GM12873 (cell line): ENCODE measurements at regions not wholly inside any gene's neighbourhood (a gene's known extent, or its start where the extent isn't known, plus 50 kb on each side); places are given as distances from the start of the nearest gene placed in this dataset.
A peak's percentile ranks its signal among the peaks of the same experiment; 100 is the strongest.

Source experiments
- CTCF ChIP-seq: IDR thresholded peaks from 2 replicates; pipeline ENCODE4 v1.5.1; 2012; ENCODE audit warnings: low read depth, mild to moderate bottlenecking, moderate library complexity, low read length, control low read depth; ENCODE audit not compliant: insufficient read depth; ENCODE audit errors: missing control alignments

DNA sequence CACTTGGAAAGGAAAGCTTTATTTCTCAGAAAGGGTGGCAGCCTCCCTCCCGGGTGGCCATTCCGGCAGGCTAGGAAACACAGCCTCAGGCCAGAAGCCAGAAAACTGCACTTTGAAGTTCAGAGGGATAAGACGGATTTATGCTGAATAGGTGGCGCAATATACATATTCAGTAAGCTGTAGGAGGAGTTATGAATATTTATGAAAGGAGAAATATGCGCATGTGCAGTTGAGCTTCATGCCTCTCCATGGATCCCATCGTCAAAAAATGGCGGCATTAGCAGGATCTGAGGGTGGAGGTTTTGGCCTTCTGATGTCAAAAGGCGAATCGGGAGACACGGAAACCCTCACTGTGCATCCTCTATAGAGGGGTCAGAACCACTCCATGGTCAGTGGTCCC, 82.3 kb downstream of the KATNIP start:
- TF ChIP-seq CTCF, result no peak

DNA sequence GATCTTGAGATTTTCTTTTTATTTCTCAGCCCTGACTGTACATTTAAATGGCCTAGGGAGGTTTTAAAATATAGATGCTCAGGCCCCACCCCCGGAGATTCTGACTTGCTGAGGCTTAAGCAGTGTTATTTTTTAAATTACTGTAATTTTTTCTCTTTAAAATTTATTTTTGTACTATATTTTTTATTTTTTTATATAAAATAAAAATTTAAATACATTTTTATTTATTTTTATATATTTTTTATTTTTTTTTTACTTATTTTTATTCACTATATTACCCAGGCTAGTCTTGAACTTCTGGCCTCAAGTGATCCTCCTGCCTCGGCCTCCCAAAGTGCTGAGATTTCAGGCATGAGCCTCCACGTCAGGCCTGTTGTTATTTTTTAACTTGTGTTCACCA, 83.3 kb downstream of the KATNIP start:
- TF ChIP-seq CTCF, result no peak

- no peak for TF ChIP-seq CTCF
Measured at GRCh38 chr16:27633721-27634120, 83.8 kb downstream of the KATNIP start.

DNA sequence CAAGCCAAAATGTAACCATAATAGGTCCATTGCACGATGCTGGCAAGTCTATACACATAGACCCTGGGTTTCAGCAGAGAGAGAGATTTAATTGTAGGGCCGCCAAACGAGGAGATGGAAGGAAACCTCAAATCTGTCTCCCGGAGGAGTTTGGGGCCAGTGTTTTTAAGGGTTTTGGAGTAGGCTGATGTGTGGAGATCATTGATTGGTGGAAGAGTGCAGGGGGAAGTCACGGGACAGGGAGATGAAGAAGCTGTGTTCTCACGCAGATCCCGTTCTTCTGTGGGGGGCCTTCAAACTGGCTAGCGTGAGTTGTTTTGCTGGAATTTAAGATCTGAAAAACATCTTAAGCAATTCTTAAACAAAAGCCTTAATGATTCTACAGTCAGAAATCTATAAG, 84.8 kb downstream of the KATNIP start:
- no peak for TF ChIP-seq CTCF

DNA sequence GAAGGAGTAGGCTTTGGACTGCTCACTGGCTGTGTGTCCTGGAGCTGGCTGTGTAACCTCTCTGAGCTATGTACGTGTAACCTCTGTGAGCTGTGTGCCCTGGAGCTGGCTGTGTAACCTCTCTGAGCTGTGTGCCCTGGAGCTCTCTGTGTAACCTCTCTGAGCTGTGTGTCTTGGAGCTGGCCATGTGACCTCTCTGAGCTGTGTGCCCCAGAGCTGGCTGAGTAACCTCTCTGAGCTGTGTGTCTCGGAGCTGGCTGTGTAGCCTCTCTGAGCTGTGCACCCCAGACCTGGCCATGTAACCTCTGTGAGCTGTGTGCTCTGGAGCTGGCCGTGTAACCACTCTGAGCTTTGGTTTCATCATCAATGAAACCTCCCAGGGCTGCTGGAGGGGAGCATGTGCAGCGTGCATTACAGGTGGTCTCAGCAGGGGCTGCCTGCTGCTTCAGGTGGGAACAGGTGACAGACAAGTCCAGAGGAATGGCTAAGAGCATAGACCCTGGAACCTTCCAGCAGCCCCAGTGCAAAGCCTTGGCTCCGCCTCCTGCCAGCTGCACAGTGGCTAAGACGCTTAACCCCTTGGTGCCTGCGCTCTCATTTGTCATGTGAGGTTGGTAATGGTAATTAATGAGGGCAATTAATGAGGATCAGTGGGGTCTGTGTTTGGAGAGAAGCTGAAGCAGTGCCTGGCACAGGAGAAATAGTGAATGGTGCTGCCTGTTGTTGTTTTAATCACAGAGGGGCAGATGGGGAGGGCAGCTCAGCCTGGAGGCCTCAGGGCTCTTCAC, 86.7 kb downstream of the KATNIP start:
- no peak for TF ChIP-seq CTCF

GRCh38 chr16:27638833-27639560, 89.1 kb downstream of the KATNIP start:
- TF ChIP-seq CTCF, result no peak

DNA sequence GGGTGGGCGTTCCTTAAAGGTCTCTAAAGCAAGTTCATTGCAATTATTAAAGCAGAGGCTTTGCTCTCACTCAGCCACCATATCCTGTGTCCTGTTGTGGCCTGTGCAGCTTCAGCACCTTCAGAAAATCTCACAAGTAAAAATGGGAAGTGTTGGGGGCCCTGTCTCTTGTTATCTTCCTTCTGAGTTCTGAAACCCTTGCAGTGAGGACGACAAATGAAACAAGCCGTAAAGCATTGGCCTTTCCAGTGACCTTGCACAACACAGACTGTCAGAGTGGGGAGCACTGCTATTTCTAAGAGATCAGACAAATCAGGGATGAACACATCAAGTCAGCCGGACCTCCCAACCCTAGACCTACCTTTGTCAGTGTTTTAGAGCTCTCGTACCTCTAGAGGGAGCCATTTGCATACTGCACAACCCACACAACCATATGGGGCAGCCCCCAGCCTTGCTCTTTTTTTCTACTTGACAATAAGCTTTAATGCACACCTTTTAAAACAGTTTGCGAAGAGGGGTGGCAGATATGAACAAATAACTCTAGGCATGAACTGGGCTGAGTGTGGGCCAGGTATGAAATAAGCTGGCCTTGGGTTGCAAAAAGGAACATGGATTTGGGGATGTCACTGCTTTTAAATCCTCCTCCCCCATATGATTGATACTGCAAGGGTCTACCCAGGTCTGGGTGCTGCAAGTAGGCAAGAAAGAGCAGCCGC, 89.8 kb downstream of the KATNIP start:
- TF ChIP-seq CTCF, result peak; percentile 83
